Posterior cingulate gyrus (tissue), 11 donors: ENCODE measurements at regions not wholly inside any gene's neighbourhood (a gene's known extent, or its start where the extent isn't known, plus 50 kb on each side); places are given as distances from the start of the nearest gene placed in this dataset.
"Not testable (repeated sequence)": the region's sequence is repeated elsewhere in the genome, so short reads cannot be mapped to it uniquely, and the experiment has no call there.

Experiments used
- DNase-seq, 10 donors: peaks; one replicate each; pipeline versions ENCODE4 v3.0.0 to v3.0.0-alpha.2; 2020 to 2021; ENCODE audit warnings: mixed read lengths in 3 of 10
- intact Hi-C: fragments of 100-400 bp; cut with DNase I; formaldehyde crosslinking; loops from one replicate; pipeline ENCODE4 v1.15.1; 2023

DNA sequence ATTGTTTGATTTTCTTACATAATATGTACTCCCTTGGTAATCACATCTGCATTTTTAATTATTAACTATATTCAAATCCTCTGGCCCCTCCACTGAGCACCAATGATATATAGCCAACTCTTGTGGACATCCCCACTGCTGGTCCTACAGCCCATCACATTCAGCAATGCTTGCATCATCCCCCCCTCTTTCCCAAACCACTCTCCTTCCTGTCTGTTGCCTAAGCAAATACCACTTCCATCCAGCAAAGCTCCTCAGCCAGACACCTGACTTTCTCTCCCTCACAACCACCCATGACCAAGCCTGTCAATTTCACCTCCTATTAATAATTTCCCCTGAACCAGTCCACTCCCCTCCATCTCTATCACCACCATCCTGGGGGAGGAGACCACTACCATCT, 330.1 kb downstream of the GOLGA6L6 start:
- intact Hi-C loops, DNase-seq: not testable (repeated sequence)

DNA sequence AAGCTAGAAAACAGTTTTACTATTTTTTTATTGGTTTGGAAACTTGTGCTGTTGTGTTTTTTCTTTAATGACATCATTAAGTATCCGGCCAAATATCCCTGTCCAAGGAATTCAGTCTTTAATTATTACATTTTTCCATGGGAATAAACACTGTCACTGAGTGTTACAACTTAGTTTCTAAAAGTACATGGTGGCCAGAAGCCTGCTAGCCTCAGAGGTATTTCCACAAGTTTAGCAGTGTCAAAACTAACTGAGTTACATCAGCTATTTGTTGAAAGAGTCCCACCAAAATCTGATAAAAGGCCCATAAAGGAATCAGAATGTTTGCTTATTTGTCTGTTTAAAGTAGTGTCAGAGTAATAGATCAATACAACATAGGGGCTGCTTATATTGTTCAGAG, 331.6 kb downstream of the GOLGA6L6 start:
- DNase-seq, intact Hi-C loops: not testable (repeated sequence)

DNA sequence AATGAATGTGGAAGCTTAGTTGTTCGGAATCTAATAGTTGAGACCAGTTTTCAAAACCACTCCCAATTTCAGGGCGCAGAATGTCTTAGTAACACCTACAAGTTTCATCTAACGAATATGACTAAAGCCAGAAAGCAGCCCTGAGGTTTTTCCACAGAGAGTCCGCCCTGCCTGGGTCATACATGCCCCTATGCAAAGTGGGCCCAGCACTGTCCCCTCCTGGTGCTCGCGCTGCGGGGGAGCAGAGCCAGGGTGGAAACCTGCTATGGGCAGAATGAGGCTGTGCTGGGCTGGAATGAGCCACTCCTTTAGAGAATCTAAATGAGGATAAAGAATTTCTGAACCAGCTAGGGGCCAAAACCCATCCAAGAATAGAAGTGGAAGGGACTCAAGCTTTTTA, 334.0 kb downstream of the GOLGA6L6 start:
- DNase-seq, intact Hi-C loops: not testable (repeated sequence)

DNA sequence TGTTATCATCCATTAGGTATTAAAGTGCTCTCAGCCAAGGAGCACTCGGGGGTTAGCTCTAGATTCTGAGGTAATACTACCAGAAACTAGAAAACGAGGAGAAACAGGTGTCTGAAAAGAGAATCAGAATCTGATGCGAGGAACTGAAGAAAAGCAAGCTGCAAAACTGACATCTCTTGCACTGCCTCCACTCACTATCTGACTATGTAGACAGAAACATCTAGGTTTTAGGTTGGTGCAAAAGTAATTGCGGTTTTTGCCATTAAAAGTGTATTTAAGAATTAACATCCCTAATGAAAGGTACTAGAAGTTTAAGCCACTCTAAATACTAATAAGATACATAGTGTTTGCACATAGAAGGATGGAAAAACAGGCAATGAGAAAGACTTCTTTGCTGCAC, 334.4 kb downstream of the GOLGA6L6 start:
- intact Hi-C loops, DNase-seq: not testable (repeated sequence)

DNA sequence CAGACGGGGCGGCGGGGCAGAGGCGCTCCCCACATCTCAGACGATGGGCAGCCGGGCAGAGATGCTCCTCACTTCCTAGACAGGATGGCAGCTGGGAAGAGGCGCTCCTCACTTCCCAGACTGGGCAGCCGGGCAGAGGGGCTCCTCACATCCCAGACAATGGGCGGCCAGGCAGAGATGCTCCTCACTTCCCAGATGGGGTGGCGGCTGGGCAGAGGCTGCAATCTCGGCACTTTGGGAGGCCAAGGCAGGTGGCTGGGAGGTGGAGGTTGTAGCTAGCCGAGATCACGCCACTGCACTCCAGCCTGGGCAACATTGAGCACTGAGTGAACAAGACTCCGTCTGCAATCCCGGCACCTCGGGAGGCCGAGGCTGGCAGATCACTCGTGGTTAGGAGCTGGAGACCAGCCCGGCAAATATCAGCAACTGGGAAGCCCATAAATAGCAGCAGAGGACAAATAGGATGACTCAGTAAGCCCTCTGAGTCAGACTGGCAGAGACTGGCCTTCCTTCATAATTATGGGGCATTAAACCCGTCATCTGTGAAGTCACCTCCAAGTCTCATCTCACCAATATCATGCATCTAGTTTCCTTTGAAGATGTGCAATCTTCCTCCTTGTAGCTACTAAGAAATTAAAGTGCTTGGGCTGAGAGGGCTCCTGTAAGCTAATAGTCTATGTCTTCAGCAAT, 337.3 kb downstream of the GOLGA6L6 start:
- peak in 2 of 10 donors; percentile 67 to 70 for DNase-seq
- intact Hi-C loops = not testable (repeated sequence)

DNA sequence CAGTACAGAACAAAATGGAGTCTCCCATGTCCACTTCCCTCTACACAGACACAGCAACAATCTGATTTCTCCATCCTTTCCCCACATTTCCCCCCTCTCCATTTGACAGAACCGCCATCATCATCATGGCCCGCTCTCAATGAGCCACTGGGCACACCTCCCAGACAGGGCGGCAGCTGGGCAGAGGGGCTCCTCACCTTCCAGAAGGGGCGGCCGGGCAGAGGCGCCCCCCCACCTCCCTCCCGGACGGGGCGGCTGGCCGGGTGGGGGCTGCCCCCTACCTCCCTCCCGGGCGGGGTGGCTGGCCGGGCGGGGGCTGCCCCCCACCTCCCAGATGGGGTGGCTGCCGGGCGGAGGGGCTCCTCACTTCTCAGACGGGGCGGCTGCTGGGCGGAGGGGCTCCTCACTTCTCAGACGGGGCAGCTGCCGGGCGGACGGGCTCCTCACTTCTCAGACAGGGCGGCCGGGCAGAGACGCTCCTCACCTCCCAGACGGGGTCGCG, 337.9 kb downstream of the GOLGA6L6 start:
- peak in 1 of 10 donors; percentile 78 for DNase-seq
- intact Hi-C loops = not testable (repeated sequence)

DNA sequence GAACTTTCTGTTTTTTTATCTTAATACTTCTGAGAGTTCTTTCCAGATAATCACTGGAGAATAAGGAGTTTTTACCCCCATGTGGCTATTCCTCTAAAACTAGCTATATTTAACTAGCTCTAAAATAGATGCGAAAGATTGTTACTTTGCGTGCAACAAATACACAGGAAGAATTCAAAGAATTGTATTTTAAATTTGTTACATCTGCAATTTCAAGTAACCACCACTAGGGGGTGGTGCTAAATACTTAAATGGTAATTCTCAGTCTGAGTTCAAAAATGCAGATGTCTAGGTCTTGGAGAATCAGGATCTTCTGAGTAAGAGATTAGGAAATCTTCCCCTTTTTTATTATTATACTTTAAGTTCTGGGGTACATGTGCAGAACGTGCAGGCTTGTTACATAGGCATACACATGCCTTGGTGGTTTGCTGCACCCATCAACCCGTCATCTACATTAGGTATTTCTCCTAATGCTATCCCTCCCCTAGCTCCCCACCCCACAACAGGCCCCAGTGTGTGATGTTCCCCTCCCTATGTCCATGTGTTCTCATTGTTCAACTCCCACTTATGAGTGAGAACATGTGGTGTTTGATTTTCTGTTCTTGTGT, 346.9 kb downstream of the GOLGA6L6 start:
- DNase-seq, intact Hi-C loops: not testable (repeated sequence)

DNA sequence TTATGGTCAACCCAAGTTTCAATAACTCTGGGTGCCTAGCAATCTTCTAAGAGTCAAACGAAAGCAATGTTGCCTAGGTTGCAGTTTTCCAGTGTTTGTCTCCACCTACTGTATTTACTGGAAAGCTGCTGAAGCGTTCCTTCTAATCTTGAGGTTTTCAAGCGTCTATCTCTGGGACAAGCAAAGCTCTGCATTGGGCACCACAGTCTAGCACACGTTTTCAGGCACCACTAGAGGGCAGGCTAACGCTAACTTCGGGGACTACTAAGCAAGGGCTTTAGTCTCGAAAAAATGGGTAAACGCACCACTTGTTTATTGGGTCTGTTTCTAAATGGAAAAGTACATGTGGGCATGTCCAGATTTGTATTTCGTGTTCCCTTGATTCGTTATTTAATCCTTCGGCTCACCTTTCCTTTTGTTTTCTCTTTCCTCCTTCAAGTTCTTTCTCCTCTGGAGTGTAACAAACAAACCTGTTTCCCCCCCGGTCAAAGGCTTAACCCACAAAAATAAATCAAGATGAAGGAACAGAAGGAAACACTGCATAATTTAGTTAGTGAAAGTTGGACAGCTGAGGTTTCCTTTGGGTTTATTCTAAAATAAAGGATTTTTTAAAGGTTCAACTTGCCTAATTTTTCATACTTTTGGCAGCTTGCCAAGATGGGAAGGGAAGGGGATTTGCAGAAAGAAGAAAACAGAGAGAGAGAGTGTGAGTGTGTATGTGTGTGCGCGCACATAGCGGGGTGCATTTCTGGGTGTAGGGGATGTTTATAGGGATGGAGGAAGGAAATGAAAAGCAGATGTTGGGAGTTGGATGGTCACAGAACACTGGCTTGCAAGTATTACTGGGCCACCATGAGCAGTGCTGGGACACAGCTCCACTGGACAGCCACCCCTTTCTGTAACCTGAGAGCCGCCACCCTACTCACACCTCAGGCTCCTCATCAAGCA, 348.3 kb downstream of the GOLGA6L6 start:
- intact Hi-C loops = not testable (repeated sequence)
- DNase-seq = peak in 7 of 10 donors; percentile 32 to 85 (median 44)

DNA sequence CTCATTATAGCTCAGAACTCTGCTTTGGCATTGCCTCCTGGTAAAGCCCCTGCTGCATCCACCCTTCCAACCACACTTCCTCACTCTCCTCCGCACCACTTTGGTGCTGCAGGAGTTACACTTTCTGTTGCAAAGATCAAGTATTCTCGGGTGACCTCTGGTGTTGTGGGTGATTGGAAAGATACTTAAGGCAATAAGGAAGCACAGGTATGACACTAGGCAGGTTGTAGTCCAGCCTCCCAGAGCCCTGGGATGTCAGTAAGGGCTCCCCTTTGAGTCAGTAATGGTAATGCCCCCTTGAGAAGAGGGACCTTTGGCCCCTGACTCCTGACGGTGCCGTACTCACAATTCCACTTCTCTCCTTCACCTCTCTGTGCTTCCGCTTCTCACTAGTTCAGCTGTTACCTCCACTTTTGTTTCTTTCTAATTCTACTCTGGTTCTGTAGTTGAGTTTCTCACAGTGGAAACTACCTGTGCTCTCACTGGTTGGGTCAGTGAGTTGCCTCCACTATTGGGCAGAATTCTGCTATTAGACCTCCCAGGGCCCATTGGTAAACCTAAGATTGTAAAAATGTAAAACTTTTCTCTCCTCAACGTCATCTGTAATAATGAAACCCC, 350.0 kb downstream of the GOLGA6L6 start:
- intact Hi-C loops = not testable (repeated sequence)
- DNase-seq = peak in 1 of 10 donors; percentile 32

DNA sequence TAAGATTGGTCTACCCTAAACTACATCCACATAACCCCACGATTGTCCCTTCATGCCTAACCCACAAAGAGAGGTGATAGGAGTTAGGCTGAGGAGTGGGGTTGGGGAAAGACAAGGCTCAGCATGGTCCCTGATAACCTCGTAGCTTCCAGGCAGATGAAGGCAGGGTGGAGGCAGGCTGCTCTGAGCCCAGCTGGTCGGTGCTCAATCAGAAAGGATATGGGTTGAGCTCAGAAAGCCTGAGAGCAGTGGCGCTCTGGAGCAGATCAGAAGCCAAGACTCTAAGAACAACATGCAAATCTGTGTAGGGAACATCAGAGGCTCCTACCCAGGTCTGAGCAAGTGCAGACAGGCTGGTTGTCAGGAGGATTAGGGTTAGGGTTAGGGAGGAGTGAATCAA, 353.0 kb downstream of the GOLGA6L6 start:
- intact Hi-C loops = not testable (repeated sequence)
- peak in 2 of 10 donors; percentile 60 to 78 for DNase-seq

DNA sequence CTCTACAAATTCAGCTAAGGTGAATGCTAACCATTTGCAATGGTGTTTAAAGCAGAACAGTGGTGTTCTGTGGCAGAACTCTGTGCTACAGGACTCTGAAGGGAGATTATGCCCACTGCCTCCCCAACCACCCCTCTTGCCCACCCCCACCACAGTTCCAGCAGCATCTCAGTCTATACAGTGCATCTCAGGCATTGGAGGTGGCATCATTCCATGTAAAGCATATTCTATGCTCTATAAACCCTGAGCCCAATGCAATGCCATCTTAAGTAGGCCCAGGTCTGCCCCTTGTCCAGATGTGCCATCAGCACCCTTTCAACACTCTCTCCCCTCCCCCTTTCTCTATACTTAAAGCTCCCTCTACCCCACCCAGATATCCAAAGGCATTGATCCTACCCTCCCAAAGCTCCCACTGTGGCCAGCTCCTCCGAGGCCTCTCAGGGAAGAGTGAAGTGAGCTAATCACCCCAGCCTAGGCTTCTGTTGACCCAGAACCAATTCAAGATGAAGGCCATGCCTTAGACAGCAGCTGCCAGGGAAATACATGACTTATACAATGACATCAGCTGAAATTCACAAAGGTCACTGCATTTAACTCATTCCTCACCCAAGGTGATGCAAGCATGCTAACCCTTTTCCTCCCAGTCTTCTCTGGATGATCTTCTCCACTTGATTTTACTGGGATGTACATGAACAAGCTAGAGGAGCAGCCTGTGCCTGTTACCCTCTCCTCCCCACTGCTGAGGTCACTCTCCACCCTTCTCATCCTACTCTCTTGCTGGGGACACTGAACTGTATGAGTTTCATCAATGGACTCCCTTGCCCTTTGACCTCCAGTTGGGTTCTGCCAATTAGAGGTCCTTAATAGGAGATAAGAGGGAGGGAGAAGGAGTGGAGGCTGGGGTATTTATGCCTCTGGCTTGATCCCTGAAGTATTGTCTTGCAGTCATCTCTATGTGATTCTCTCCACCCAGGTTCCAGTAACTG, 353.9 kb downstream of the GOLGA6L6 start:
- intact Hi-C loops = not testable (repeated sequence)
- peak in 1 of 10 donors; percentile 47 for DNase-seq

DNA sequence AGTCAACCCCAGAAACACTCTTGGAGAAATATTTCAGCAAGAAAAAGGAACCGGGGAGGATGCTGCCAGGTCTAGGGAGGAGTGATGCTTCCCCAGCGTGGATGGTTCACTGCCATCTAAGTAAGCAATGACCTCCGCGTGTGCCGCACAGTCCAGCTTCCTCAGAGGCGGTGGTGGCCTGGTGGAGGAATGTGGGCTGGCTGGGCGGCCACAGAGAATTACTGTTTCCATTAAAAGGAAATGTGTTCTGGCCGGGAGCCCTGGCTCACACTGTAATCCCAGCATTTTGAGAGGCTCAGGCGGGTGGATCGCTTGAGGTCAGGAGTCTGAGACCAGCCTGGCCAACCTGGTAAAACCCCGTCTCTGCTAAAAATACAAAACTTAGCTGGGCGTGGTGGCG, 356.7 kb downstream of the GOLGA6L6 start:
- peak in 1 of 10 donors; percentile 64 for DNase-seq

DNA sequence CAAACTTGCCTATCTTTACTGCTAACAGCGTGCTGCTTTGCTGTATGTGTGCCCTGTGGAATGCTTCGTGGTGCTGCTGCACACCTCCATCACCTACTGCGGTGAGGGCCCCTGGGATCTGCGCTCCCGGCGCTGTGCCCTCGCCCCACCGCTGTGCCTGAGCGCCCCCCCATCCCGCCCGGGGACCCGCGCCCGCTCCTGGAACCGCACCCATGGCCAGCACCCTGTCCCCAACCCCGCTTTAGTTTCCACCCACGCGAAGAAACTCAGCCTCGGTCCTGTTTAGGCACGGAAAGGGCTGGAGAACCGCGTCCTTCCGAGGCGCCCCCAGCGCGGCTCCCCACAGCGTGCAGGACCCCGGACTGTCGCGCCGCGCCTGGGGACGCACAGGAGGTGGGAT, 373.4 kb downstream of the GOLGA6L6 start:
- intact Hi-C loops = not testable (repeated sequence)

More for the DNA sequence above, 356.7 kb downstream of the GOLGA6L6 start:
- intact Hi-C loops = not testable (repeated sequence)

DNA sequence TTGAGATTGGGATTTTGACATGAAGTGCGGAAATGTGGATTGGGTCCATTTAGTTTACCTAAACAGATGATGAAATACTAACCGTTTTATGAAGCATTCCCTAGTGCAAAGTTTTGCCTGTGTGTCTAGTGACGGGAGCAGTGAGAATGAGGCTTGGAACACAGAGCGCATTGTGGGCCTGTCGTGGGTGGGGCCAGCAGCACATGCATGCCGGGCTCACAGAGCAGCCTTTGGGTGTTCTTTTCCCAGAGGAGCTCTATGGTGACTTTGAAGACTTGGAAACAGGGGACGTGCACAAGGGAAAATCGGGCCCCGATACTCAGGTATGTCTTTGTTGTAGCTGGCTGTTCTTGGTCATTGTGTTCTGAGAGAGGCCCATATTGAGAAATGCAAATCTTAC, 388.1 kb downstream of the GOLGA6L6 start:
- intact Hi-C loops = not testable (repeated sequence)
- peak in 3 of 10 donors; percentile 9 to 64 (median 59) for DNase-seq

More for the DNA sequence above, 373.4 kb downstream of the GOLGA6L6 start:
- peak in 1 of 10 donors; percentile 72 for DNase-seq

DNA sequence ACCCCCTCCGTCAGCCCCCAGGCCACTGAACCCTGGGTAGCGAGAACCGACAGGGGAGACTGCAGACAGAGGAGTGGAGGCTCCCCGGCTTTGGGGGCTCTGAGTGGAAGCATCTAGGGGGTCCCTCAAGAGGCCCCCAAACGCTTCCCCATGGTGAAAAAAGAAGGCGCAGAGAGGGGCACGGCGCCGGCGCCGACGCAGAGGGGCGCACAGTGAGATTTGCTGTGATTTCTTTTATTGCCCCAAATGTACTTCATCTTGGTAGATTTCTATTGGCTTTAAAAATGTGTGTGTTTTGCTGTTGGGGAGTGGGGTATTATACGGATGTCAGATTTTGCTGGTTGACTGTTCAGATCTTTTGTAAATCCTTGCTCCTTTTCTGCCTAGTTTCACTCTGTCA, 392.9 kb downstream of the GOLGA6L6 start:
- intact Hi-C loops = not testable (repeated sequence)
- DNase-seq = peak in 1 of 10 donors; percentile 11

DNA sequence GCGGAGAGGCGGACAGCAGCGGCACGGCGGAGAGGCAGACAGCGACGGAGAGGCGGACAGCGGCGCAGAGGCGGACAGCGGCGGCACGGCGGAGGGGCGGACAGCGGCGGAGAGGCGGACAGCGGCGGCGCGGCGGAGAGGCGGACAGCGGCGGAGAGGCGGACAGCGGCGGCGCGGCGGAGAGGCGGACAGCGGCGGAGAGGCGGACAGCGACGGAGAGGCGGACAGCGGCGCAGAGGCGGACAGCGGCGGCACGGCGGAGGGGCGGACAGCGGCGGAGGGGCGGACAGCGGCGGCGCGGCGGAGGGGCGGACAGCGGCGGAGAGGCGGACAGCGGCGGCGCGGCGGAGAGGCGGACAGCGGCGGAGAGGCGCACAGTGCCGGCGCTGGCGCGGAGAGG, 393.6 kb downstream of the GOLGA6L6 start:
- intact Hi-C loops = not testable (repeated sequence)
- DNase-seq = peak in 2 of 10 donors; percentile 57 to 59

DNA sequence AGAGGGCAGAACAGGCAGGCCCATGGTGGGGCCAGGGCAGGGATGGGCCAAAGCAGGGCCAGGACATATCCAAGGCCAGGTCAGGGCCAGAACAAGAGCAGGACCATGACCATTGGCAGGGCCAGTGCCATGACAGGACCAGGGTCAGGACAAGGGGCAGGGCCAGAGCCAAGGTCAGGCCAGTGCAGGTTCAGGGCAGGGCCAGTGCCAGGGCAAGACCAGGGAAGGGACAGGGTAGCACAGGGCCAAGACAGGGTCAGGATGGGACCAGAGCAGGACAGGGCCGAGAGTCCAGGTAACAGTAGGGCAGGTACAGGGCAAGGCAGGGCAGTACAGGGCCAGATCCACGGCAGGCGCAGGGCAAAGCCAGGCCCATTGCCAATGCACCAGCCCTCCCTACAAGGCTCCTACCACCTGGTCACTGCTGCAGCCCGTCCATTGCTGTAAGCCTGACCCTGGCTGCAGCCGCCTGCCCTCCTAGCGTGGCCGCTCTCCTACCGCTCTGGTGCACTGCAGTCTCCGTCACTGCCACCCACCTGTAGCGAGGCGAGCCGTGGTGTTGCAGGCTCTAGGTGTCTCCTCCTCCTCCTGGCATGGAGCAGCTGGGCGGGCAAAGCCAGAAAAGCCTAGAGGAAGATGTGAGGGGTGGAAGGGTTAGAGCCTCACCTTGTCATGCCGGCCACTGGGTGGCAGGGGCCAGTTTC, 397.1 kb downstream of the GOLGA6L6 start:
- intact Hi-C loops = not testable (repeated sequence)
- peak in 3 of 10 donors; percentile 38 to 56 (median 47) for DNase-seq

DNA sequence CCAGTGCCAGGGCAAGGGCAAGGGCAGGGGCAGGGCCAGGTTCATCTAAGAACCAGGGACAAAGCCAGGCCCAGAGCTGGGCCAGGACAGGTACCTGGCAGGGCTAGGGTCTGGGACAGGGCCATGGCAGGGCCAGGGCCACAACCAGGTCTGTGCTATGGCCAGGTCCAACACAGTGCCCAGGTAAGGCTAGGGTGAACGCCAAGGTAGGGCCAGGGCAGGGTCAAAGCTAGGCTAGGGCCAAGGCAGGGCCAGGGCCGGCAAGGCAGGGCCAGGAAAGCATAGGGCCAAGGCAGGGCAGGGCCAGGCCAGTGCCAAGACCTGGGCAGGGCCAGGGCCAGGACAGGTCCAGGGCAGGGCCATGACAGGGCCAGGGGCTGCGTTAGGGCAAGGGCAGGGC, 398.7 kb downstream of the GOLGA6L6 start:
- intact Hi-C loops = not testable (repeated sequence)
- DNase-seq = peak in 3 of 10 donors; percentile 9 to 18 (median 12)
